SU-DHL-6 (cell line): ENCODE measurements at regions not wholly inside any gene's neighbourhood (a gene's known extent, or its start where the extent isn't known, plus 50 kb on each side); places are given as distances from the start of the nearest gene placed in this dataset.

ENCODE experiments used
- H2AFZ ChIP-seq: fragments of 200-600 bp; sonication (generic); 2 replicates; pipeline ENCODE4 v1.6.1; 2014; ENCODE audit warnings: low read depth, mild to moderate bottlenecking, moderate library complexity, mixed read lengths, antibody characterized with exemption, low read length; ENCODE audit not compliant: severe bottlenecking
- H3F3A ChIP-seq: fragments of 200-600 bp; shearing (Covaris generic); 2 replicates; pipeline ENCODE4 v1.6.0; 2016; ENCODE audit warnings: antibody characterized with exemption, mild to moderate bottlenecking; ENCODE audit not compliant: insufficient read depth
- H3K27ac ChIP-seq: fragments of 200-600 bp; sonication (generic); 2 replicates; pipeline ENCODE4 v1.5.1; 2016; ENCODE audit warnings: low read depth, mild to moderate bottlenecking, low read length, moderate library complexity, mixed read lengths
- H3K27me3 ChIP-seq: fragments of 200-600 bp; sonication (generic), shearing (Covaris generic); 2 replicates; pipeline ENCODE4 v1.6.0; 2014; ENCODE audit warnings: mild to moderate bottlenecking, low read length
- H3K36me3 ChIP-seq: fragments of 200-600 bp; sonication (generic); 2 replicates; pipeline ENCODE4 v1.6.1; 2014; ENCODE audit warnings: mild to moderate bottlenecking, low read length, mixed read lengths
- H3K4me2 ChIP-seq: fragments of 300-600, 200-600 bp; shearing (Covaris generic), sonication (generic); 2 replicates; pipeline ENCODE4 v1.6.0; 2014; ENCODE audit warnings: low read length, low read depth, mild to moderate bottlenecking; ENCODE audit not compliant: poor library complexity, severe bottlenecking
- H3K4me3 ChIP-seq: fragments of 200-600 bp; sonication (generic); 2 replicates; pipeline ENCODE4 v1.5.1; 2014; ENCODE audit warnings: antibody characterized with exemption, low read length, mild to moderate bottlenecking, mixed read lengths; ENCODE audit not compliant: insufficient read depth, poor library complexity, severe bottlenecking
- H3K79me2 ChIP-seq: fragments of 200-600 bp; sonication (generic); 2 replicates; pipeline ENCODE4 v1.6.1; 2014; ENCODE audit warnings: mild to moderate bottlenecking, low read length, moderate library complexity; ENCODE audit not compliant: insufficient read depth
- H3K9ac ChIP-seq: fragments of 200-600 bp; sonication (generic); 2 replicates; pipeline ENCODE4 v1.7.0; 2014; ENCODE audit warnings: mild to moderate bottlenecking, low read length
- H3K9me2 ChIP-seq: fragments of 200-600 bp; sonication (generic); replicated peaks from 2 replicates; pipeline ENCODE4 v1.6.1; 2014; ENCODE audit warnings: low read length; ENCODE audit not compliant: insufficient read depth
- H3K9me3 ChIP-seq: fragments of 200-600 bp; sonication (generic); 2 replicates; pipeline ENCODE4 v1.6.1; 2014; ENCODE audit warnings: low read length, mixed read lengths; ENCODE audit not compliant: insufficient read depth
- H4K20me1 ChIP-seq: fragments of 200-600 bp; sonication (generic); 2 replicates; pipeline ENCODE4 v1.6.1; 2014; ENCODE audit warnings: low read depth, mild to moderate bottlenecking, antibody characterized with exemption, low read length, moderate library complexity, mixed read lengths
- EZH2phosphoT487 ChIP-seq: fragments of 200-600 bp; sonication (generic), shearing (Covaris generic); conservative IDR thresholded peaks from 2 replicates; pipeline ENCODE4 v1.6.1; 2018; ENCODE audit warnings: mild to moderate bottlenecking, antibody characterized with exemption, low read length, moderate library complexity, mixed read lengths
- TF ChIP-seq, protein P1 (sequence below): fragments of 200-600 bp; sonication (generic); IDR thresholded peaks from one replicate; pipeline ENCODE4 v1.5.1; 2017; ENCODE audit warnings: antibody characterized with exemption, mild to moderate bottlenecking, low read length, moderate library complexity; ENCODE audit not compliant: insufficient read depth, poor library complexity, severe bottlenecking

DNA sequence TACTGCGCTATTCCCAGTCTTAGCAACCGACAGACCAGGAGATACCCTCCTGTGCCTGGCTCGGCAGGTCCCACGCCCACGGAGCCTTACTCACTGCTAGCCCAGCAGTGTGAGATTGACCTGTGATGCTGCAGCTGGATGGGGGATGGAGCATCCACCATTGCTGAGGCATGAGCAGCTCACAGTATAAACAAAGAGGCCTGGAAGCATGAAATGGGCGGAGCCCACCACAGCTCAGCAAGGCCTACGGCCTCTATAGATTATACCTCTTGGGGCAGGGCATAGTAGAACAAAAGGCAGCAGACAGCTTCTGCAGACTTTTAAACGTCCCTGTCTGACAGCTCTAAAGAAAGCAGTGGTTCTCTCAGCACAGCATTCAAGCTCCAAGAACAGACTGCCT lies 160.3 kb downstream of the ANXA2 start:
- Histone ChIP-seq H3K79me2 (no peaks in the 10 kb centered on the region), H3K9me3 (no peaks in the 10 kb centered on the region), H3K9ac (no peak overlapping the region), H3K9me2 (no peaks in the 10 kb centered on the region), H3K36me3 (no peaks in the 10 kb centered on the region), H3K27me3 (no peaks in the 10 kb centered on the region), H3K4me3 (no peak overlapping the region), H4K20me1 (no peaks in the 10 kb centered on the region), H3K27ac (no peak overlapping the region), H3K4me2 (no peak overlapping the region), H2AFZ (no peak overlapping the region), H3F3A (no peaks in the 10 kb centered on the region)
- TF ChIP-seq EZH2phosphoT487: no peak
- TF ChIP-seq, protein P1, sequence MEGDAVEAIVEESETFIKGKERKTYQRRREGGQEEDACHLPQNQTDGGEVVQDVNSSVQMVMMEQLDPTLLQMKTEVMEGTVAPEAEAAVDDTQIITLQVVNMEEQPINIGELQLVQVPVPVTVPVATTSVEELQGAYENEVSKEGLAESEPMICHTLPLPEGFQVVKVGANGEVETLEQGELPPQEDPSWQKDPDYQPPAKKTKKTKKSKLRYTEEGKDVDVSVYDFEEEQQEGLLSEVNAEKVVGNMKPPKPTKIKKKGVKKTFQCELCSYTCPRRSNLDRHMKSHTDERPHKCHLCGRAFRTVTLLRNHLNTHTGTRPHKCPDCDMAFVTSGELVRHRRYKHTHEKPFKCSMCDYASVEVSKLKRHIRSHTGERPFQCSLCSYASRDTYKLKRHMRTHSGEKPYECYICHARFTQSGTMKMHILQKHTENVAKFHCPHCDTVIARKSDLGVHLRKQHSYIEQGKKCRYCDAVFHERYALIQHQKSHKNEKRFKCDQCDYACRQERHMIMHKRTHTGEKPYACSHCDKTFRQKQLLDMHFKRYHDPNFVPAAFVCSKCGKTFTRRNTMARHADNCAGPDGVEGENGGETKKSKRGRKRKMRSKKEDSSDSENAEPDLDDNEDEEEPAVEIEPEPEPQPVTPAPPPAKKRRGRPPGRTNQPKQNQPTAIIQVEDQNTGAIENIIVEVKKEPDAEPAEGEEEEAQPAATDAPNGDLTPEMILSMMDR: no peak

DNA sequence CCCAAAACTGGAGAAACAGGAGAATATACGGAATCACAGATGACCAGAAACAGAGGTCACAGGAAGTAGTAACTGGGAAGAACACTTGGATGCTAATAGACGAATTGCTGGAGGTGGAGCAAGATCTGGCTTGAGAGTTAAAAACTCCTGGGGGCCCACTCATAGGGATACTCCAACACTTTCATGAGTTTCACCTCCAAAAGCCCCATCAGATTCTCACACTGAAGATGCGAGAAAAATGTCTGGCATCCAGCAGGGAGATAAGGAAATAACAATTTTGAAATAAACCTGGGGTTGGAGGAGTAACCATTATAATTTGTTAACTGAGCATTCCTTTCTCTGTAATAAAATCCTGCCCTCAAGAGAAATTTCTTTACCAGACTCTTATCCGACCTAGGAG lies 154.0 kb downstream of the ANXA2 start:
- no peaks in the 10 kb centered on the region for H3K9me3 ChIP-seq
- no peaks in the 10 kb centered on the region; the same call in 1 of the 2 replicates for H4K20me1 ChIP-seq
- H3K27me3 ChIP-seq: 0 out of 2 replicates have a peak, but pooled peaks cover 2% of the 10 kb centered on the region
- H3K36me3 ChIP-seq: no peaks in the 10 kb centered on the region
- no peaks in the 10 kb centered on the region for H3K9me2 ChIP-seq
- TF ChIP-seq, protein P1: no peak
- TF ChIP-seq EZH2phosphoT487: no peak
- H3K27ac ChIP-seq: no peak overlapping the region
- no peak overlapping the region for H3K9ac ChIP-seq
- H3F3A ChIP-seq: no peaks in the 10 kb centered on the region
- H3K4me2 ChIP-seq: no peak overlapping the region
- no peak overlapping the region for H2AFZ ChIP-seq
- no peak overlapping the region for H3K4me3 ChIP-seq
- H3K79me2 ChIP-seq: no peaks in the 10 kb centered on the region

DNA sequence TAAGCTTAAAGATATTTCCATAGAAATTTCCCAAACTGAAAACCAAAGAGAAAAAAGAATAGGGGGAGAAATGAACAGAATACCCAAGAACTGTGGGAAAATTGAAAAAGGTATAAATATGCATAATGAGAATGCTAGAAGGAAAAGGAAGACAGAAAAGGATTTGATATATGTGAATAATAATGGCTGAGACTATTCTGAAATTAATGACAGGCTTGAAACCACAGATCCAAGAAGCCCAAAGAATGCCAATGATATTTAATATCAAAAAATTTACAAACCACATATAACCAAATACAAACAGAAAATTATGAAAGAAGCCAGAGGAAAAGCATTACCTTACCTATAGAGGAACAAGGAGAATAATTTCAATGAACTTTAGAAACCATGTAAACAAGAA lies 153.0 kb downstream of the ANXA2 start:
- no peaks in the 10 kb centered on the region; the same call in 1 of the 2 replicates for H4K20me1 ChIP-seq
- no peaks in the 10 kb centered on the region for H3F3A ChIP-seq
- no peak overlapping the region for H3K4me3 ChIP-seq
- H3K9ac ChIP-seq: no peak overlapping the region
- no peaks in the 10 kb centered on the region for H3K36me3 ChIP-seq
- H3K9me3 ChIP-seq: no peaks in the 10 kb centered on the region
- 0 out of 2 replicates have a peak, but pooled peaks cover 2% of the 10 kb centered on the region for H3K27me3 ChIP-seq
- no peak overlapping the region for H3K4me2 ChIP-seq
- no peaks in the 10 kb centered on the region for H3K79me2 ChIP-seq
- TF ChIP-seq EZH2phosphoT487: no peak
- TF ChIP-seq, protein P1: no peak
- no peak overlapping the region for H3K27ac ChIP-seq
- H2AFZ ChIP-seq: no peak overlapping the region
- H3K9me2 ChIP-seq: no peaks in the 10 kb centered on the region

DNA sequence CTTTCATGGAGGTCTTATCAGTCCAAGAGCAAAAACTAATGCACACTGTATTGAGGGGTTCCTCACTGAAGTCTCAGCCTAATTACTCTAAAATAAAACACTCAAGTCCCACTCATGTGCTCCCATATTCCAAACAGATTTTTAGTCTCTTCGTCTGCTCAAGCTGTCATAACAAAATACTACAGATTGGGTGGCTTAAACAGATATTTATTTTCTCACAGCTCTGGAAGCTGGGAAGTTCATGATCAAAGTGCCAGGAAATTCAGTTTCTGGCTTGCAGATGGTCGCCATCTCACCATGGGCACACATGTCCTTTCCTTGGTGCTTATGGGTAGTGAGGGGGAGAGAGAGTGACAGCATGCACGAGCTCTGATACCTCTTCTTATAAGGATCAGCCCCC lies 147.5 kb downstream of the ANXA2 start:
- Histone ChIP-seq H3F3A (no peaks in the 10 kb centered on the region), H3K9me3 (no peaks in the 10 kb centered on the region), H3K79me2 (no peaks in the 10 kb centered on the region), H3K27ac (no peak overlapping the region), H2AFZ (no peak overlapping the region), H3K9me2 (no peaks in the 10 kb centered on the region), H4K20me1 (no peaks in the 10 kb centered on the region; the same call in 1 of the 2 replicates), H3K27me3 (no peaks in the 10 kb centered on the region), H3K9ac (no peak overlapping the region), H3K4me3 (no peak overlapping the region), H3K4me2 (no peak overlapping the region), H3K36me3 (no peaks in the 10 kb centered on the region)
- TF ChIP-seq, protein P1: no peak
- no peak for TF ChIP-seq EZH2phosphoT487
